ENCODE measurements at regions not wholly inside any gene's neighbourhood (a gene's known extent, or its start where the extent isn't known, plus 50 kb on each side); places are given as distances from the start of the nearest gene placed in this dataset.

GRCh38 chr10:123561141-123561440, 105.1 kb upstream of the GPR26 start:
- H3K27ac ChIP-seq = no peak overlapping the region
- TF ChIP-seq POLR2A (IDR thresholded peaks at IDR 0.05) = no peak
- TF ChIP-seq CTCF (IDR thresholded peaks at IDR 0.05) = no peak
- no peak for TF ChIP-seq EP300 (IDR thresholded peaks at IDR 0.05)
- no peak for TF ChIP-seq POLR2AphosphoS5 (IDR thresholded peaks at IDR 0.05)
- ATAC-seq (ENCODE audit: low FRiP score in 2 of 2) (no peak), DNase-seq (no peak)
- no peak overlapping the region for H3K4me3 ChIP-seq
- WGBS, 2 donors = 61 to 78% methylated on average over 1 to 4 of the region's 4 CpGs
- H3K36me3 ChIP-seq = no peaks in the 10 kb centered on the region
- no peaks in the 10 kb centered on the region for H3K9me3 ChIP-seq
- H3K4me1 ChIP-seq = peaks cover 0 to 3% (median 1%) of the 10 kb centered on the region in 4 donors
- H3K27me3 ChIP-seq = no peaks in the 10 kb centered on the region

DNA sequence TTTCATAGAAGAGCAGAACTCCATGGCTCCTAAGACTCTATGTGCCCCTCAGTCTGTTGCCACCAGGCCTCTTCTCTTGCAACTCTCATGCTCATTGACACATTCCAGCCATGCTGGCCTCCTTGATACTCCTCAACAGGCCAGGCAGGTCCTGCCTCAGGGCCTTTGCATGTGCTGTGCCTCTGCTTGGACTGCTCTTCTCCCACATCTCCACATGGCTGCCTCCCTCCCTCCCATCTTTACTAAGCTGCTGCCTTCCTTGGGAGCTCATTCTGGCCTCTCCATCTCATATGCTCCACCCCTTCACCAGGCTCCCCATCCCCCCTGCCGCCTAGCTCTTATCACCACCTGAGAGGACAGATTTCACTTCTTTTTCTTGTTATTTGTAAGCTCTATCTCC, 103.8 kb upstream of the GPR26 start:
- Histone ChIP-seq H3K4me3 (no peak overlapping the region), H3K27ac (no peak overlapping the region), H3K9me3 (no peaks in the 10 kb centered on the region), H3K36me3 (no peaks in the 10 kb centered on the region), H3K4me1 (peaks cover 0 to 3% (median 1%) of the 10 kb centered on the region in 4 donors), H3K27me3 (no peaks in the 10 kb centered on the region)
- DNase-seq = no peak
- WGBS, 2 donors = 60 to 72% methylated on average over 1 of the region's 1 CpG
- ATAC-seq (ENCODE audit: low FRiP score in 2 of 2) = no peak
- TF ChIP-seq EP300 (IDR thresholded peaks at IDR 0.05) (no peak), POLR2AphosphoS5 (IDR thresholded peaks at IDR 0.05) (no peak), POLR2A (IDR thresholded peaks at IDR 0.05) (no peak), CTCF (IDR thresholded peaks at IDR 0.05) (no peak)

- peaks cover 0 to 3% (median 1%) of the 10 kb centered on the region in 4 donors for H3K4me1 ChIP-seq
- TF ChIP-seq CTCF (IDR thresholded peaks at IDR 0.05) (no peak), POLR2A (IDR thresholded peaks at IDR 0.05) (no peak), POLR2AphosphoS5 (IDR thresholded peaks at IDR 0.05) (no peak), EP300 (IDR thresholded peaks at IDR 0.05) (no peak)
- no peak overlapping the region for H3K4me3 ChIP-seq
- H3K9me3 ChIP-seq = no peaks in the 10 kb centered on the region
- no peaks in the 10 kb centered on the region for H3K36me3 ChIP-seq
- no peak overlapping the region for H3K27ac ChIP-seq
- WGBS, 2 donors = 61 to 75% methylated on average over 8 of the region's 8 CpGs
- DNase-seq (no peak), ATAC-seq (ENCODE audit: low FRiP score in 2 of 2) (no peak)
- H3K27me3 ChIP-seq = no peaks in the 10 kb centered on the region
These were observed 103.2 kb upstream of the GPR26 start for GRCh38 chr10:123562811-123563580.

- ATAC-seq (ENCODE audit: low FRiP score in 2 of 2) = no peak
These were observed 102.6 kb upstream of the GPR26 start for GRCh38 chr10:123563581-123563855.

More at GRCh38 chr10:123563581-123563855, 102.6 kb upstream of the GPR26 start:
- TF ChIP-seq EP300 (IDR thresholded peaks at IDR 0.05) = no peak
- no peak for TF ChIP-seq POLR2AphosphoS5 (IDR thresholded peaks at IDR 0.05)
- TF ChIP-seq CTCF (IDR thresholded peaks at IDR 0.05) = no peak
- TF ChIP-seq POLR2A (IDR thresholded peaks at IDR 0.05) = no peak
- Histone ChIP-seq H3K27me3 (no peaks in the 10 kb centered on the region), H3K9me3 (no peaks in the 10 kb centered on the region), H3K27ac (no peak overlapping the region), H3K4me1 (peaks cover 0 to 3% (median 1%) of the 10 kb centered on the region in 4 donors), H3K4me3 (no peak overlapping the region), H3K36me3 (no peaks in the 10 kb centered on the region)
- no peak for DNase-seq
- WGBS, 2 donors = 80 to 81% methylated on average over 4 to 5 of the region's 5 CpGs
